Neuron (in vitro differentiated cells): ENCODE measurements at regions not wholly inside any gene's neighbourhood (a gene's known extent, or its start where the extent isn't known, plus 50 kb on each side); places are given as distances from the start of the nearest gene placed in this dataset.

Experiments used
- H2AFZ ChIP-seq: one replicate; pipeline ENCODE4 v1.6.1; 2013; ENCODE audit warnings: low read depth, mild to moderate bottlenecking, inconsistent platforms, low read length, moderate library complexity
- H3K27me3 ChIP-seq: one replicate; pipeline ENCODE4 v1.6.1; 2013; ENCODE audit warnings: low read length; ENCODE audit not compliant: insufficient read depth
- H3K36me3 ChIP-seq: one replicate; pipeline ENCODE4 v1.6.1; 2013; ENCODE audit warnings: low read length; ENCODE audit not compliant: insufficient read depth
- H3K4me1 ChIP-seq: one replicate; pipeline ENCODE4 v1.6.1; 2013; ENCODE audit warnings: low read length; ENCODE audit not compliant: insufficient read depth
- H3K4me3 ChIP-seq: 2 replicates; pipeline ENCODE4 v1.5.1; 2013; ENCODE audit warnings: mild to moderate bottlenecking, low read length, moderate library complexity
- H3K9me3 ChIP-seq: one replicate; pipeline ENCODE4 v1.6.1; 2013; ENCODE audit warnings: low read length

DNA sequence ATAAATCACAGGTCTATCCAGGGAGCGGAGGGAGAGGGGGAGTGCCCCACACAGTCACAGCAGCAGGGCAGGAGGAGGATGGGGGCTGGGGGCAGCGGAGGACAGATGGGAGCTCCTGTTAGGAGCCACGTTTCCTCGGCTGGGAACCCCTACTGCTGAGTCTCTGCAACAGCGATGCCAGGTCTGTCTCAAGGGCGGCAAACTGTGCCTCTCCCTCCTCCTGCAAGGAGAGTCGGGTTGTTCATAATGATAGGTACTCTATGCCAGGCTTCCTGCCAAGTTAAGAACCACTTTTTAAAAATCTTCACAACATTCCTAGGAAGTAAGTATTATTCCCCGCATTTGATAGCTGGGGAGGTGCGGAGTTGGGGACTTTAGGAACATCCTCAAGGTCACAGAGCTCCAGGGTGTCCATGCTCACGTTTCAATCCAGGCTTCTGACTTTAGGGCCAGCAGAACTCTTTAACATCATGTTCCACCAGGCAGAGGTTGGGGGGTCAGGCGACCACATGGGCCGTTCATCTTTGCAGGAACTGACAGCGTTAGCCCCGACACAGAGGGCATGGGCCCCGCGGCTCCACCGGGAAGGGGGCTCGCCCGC lies 98.3 kb upstream of the MAML3 start:
- no peak overlapping the region for H3K4me3 ChIP-seq
- H3K9me3 ChIP-seq: no peaks in the 10 kb centered on the region
- peak overlapping the region; percentile 74 for H2AFZ ChIP-seq
- H3K27me3 ChIP-seq: no peaks in the 10 kb centered on the region
- peaks cover 24% of the 10 kb centered on the region for H3K4me1 ChIP-seq
- H3K36me3 ChIP-seq: no peaks in the 10 kb centered on the region

GRCh38 chr4:140251571-140251970 lies 97.6 kb upstream of the MAML3 start:
- Histone ChIP-seq H3K9me3 (no peaks in the 10 kb centered on the region), H3K4me3 (no peak overlapping the region), H3K4me1 (peaks cover 18% of the 10 kb centered on the region), H2AFZ (no peak overlapping the region), H3K36me3 (no peaks in the 10 kb centered on the region), H3K27me3 (no peaks in the 10 kb centered on the region)

GRCh38 chr4:140250989-140251552 lies 97.1 kb upstream of the MAML3 start:
- Histone ChIP-seq H2AFZ (no peak overlapping the region), H3K4me1 (peaks cover 18% of the 10 kb centered on the region), H3K9me3 (no peaks in the 10 kb centered on the region), H3K36me3 (no peaks in the 10 kb centered on the region), H3K4me3 (no peak overlapping the region), H3K27me3 (no peaks in the 10 kb centered on the region)

DNA sequence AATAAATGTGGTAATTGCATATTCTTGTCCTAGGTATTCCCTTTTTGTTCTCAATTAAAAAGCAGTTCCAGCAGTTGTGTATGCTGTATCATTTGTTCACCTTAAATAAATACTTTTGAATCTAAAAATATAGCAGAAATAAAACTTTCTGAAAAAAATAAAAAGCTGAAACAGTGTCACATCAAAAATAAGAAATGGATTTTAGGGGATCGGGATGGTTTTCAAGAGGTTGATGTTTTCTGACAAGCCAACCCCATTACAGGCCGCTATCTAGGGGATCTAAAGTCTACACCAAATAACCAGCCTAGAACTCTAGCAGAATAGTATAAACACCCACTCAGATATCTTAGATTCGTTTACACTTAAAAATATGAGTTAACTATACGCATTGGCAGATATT lies 95.4 kb upstream of the MAML3 start:
- Histone ChIP-seq H3K4me3 (no peak overlapping the region), H2AFZ (no peak overlapping the region), H3K36me3 (no peaks in the 10 kb centered on the region), H3K27me3 (no peaks in the 10 kb centered on the region), H3K4me1 (peaks cover 18% of the 10 kb centered on the region), H3K9me3 (no peaks in the 10 kb centered on the region)

DNA sequence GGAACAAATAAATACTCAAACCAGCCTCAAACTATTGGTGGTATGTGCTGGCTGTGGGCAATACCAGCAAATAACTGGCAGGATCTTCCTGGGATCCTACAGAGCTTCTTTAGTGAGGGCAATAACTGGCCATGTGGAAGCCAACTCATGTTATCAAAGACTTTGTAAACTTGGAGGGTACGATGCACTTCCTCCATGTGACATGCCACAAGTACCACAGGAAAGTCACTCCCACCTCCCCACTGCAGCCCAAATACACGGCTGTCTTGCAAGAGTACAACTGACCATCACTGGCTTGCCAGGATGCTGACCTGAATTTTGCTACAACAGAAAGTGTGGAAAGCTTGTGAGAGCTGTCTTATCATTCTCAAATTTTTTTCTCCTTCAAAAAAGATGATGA lies 93.3 kb upstream of the MAML3 start:
- H3K27me3 ChIP-seq: no peaks in the 10 kb centered on the region
- no peak overlapping the region for H3K4me3 ChIP-seq
- no peaks in the 10 kb centered on the region for H3K36me3 ChIP-seq
- H2AFZ ChIP-seq: no peak overlapping the region
- H3K9me3 ChIP-seq: no peaks in the 10 kb centered on the region
- H3K4me1 ChIP-seq: peaks cover 11% of the 10 kb centered on the region

DNA sequence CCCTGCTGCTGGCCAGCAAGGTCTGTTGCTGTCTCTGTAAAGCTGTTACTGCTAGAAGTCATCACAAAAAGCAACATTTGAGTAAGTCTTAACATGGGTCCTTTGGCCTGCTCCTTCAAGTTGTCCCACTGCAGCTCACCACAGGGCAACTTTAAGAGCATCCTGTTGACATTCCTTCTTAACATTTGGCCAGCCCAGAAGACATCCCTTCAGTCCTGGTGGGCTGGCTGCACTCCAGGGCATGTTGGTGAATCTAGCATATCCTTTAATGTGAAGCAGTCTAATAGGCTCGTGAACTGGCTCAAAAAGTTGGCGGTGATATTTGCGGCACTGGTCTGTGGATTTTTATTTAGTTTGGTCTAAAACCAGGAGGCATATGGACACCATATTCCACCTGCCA lies 92.2 kb upstream of the MAML3 start:
- no peaks in the 10 kb centered on the region for H3K9me3 ChIP-seq
- peaks cover 11% of the 10 kb centered on the region for H3K4me1 ChIP-seq
- H3K4me3 ChIP-seq: no peak overlapping the region
- H2AFZ ChIP-seq: no peak overlapping the region
- H3K36me3 ChIP-seq: no peaks in the 10 kb centered on the region
- H3K27me3 ChIP-seq: no peaks in the 10 kb centered on the region

DNA sequence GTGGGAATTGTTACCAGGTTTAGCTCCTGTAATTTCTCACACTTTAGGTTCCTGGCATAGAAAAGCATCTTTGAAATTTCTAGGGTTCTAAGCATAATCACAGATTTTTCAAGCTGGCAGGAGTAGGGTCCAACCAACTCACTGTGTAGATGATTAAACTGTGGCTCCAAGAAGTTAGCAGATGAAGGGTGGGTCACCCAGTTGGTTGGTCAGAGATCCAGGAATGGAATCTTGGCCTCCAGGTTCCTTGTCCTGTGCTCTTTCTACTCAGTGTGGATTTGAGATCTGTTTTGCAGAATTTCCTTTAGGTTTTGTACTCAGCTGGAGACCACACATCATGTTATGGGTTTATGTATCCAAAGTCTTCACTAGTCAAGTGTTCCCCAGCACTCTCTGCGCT lies 90.3 kb upstream of the MAML3 start:
- Histone ChIP-seq H3K4me1 (peaks cover 13% of the 10 kb centered on the region), H3K9me3 (no peaks in the 10 kb centered on the region), H3K27me3 (no peaks in the 10 kb centered on the region), H2AFZ (no peak overlapping the region), H3K36me3 (no peaks in the 10 kb centered on the region), H3K4me3 (no peak overlapping the region)

DNA sequence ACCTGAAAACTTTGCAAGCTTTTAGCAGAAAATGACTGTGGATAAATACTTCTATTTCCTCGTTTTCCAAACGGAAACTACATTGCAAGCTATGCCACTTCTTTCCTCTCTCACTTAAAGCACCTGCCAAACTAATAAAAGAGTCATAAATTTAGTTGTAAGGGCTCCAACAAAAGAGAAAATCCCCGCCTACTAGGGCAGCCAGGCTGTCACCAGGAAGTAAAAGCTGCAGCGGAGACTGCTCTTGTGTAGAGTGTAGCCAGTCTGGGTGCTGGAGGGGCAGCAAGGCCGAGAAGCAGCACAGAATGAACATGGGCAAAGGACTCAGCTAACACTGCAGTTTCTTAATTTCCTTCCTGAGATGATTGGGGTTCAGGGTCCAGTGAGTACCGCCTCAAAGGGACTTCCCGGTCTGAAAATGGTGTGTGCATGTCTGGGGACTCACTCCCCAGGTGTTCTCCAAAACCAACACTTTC lies 89.3 kb upstream of the MAML3 start:
- Histone ChIP-seq H3K27me3 (no peaks in the 10 kb centered on the region), H3K9me3 (no peaks in the 10 kb centered on the region), H3K4me3 (no peak overlapping the region), H2AFZ (peak overlapping the region; percentile 28), H3K4me1 (peaks cover 20% of the 10 kb centered on the region), H3K36me3 (no peaks in the 10 kb centered on the region)

DNA sequence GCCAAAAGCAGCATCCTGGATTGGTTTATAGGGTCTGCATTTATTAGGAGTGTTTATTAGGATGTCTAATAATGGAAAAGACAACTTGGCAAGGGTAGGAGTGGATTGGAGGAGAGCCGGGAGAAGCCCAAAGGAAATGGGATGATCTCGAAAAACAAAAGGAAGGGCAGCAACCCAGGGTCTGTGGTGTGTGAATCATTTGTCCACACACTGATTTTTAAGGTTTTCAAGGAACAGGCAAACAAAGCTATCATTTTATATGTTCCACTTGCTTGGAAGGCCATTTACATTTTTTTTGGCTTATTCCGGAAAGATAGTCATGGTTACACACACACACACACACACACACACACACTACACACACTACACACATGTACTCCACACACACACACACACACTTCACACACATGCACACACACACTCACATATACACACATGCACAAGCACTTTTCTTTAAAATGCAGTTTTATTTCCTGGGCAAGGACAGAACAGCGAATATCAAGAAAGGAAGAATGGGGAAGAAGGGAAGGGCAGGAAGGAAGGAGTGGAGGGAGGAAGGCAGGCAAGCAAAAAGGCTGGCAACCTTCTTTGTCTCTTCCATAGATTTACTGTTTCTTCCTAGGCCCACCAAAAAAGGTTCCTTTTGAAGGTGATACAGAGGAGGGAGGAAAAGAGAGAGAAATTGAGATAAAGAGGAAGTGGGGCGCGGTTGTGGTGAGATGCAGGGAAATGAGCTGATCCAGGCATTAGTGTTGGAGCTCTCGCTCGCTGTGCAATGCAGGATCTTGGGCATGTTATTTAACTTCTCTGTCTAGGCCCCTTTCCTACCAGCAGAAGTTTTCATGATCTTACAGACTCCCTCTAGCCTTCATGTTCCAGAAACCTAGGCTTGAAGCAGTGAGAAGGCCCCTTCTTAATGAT lies 88.6 kb upstream of the MAML3 start:
- Histone ChIP-seq H3K4me1 (peaks cover 25% of the 10 kb centered on the region), H2AFZ (peak overlapping the region; percentile 28), H3K27me3 (no peaks in the 10 kb centered on the region), H3K36me3 (no peaks in the 10 kb centered on the region), H3K4me3 (no peak overlapping the region), H3K9me3 (no peaks in the 10 kb centered on the region)

DNA sequence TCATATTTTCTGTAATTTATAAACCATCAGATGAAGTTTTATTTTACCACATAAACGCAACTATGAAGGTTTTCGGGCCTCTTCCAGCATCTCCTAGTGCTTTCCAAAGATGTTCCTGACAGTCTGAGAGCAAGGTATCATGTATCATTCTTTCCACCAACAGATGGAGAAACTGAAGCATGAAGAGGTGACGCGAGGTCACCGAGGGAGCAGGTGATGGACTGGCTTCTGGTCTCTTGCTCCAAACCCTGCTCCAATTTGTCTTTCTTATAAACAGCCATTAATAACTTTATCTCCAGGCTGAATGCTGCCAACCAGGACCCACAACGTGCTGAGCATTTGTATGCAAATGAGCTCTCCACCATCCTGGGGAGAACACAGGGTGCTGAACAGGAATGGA lies 86.3 kb upstream of the MAML3 start:
- Histone ChIP-seq H3K27me3 (no peaks in the 10 kb centered on the region), H2AFZ (no peak overlapping the region), H3K4me3 (no peak overlapping the region), H3K4me1 (peaks cover 38% of the 10 kb centered on the region), H3K9me3 (no peaks in the 10 kb centered on the region), H3K36me3 (no peaks in the 10 kb centered on the region)

DNA sequence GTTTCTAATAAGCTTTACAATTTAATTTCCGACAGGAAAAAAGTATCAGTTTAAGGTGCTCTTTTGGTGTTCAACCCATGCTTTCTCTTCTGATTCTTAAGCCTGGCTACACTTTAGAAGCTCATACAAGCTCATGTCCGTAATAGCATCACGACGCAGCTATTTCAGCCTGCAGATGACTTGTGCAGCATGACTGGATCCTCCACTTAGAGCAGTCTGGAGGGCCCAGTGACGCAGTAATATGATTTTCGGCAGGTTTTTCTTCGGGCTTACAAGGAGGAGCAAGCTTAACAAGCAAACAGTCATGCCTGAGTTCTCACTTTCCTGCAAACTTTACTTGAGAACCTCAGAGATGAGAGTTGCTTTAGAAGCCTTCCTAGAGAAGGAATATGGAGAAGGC lies 85.3 kb upstream of the MAML3 start:
- Histone ChIP-seq H3K4me3 (no peak overlapping the region), H3K36me3 (no peaks in the 10 kb centered on the region), H2AFZ (no peak overlapping the region), H3K4me1 (peaks cover 38% of the 10 kb centered on the region), H3K9me3 (no peaks in the 10 kb centered on the region), H3K27me3 (no peaks in the 10 kb centered on the region)

GRCh38 chr4:140238351-140239056 lies 84.5 kb upstream of the MAML3 start:
- Histone ChIP-seq H3K9me3 (no peaks in the 10 kb centered on the region), H2AFZ (peak overlapping the region; percentile 24), H3K4me1 (peaks cover 36% of the 10 kb centered on the region), H3K36me3 (no peaks in the 10 kb centered on the region), H3K4me3 (peak overlapping the region; percentile 45), H3K27me3 (no peaks in the 10 kb centered on the region)
